Ovary (tissue), 3 donors: ENCODE measurements at regions not wholly inside any gene's neighbourhood (a gene's known extent, or its start where the extent isn't known, plus 50 kb on each side); places are given as distances from the start of the nearest gene placed in this dataset.

Source experiments
- EP300 ChIP-seq: sonication (generic); formaldehyde crosslinking; IDR thresholded peaks from one replicate; pipeline ENCODE4 v1.6.1; 2017; ENCODE audit warnings: antibody characterized with exemption
- POLR2A ChIP-seq: fragments of 450-650 bp; IDR thresholded peaks from one replicate; pipeline ENCODE4 v1.6.1; 2017; ENCODE audit warnings: antibody characterized with exemption, mild to moderate bottlenecking, moderate library complexity
- TF ChIP-seq, protein P1 (sequence below), 3 donors: fragments of 450-650 bp in 2 of 3; fragments of 200-600 bp in 1 of 3; IDR thresholded peaks; one replicate each; pipeline versions ENCODE4 v1.5.1 to v1.8.0; 2016 to 2022; ENCODE audit warnings: antibody characterized with exemption in 3 of 3, mild to moderate bottlenecking in 1 of 3
- donor health status: DM: no; HTN: no; CAD: no.

DNA sequence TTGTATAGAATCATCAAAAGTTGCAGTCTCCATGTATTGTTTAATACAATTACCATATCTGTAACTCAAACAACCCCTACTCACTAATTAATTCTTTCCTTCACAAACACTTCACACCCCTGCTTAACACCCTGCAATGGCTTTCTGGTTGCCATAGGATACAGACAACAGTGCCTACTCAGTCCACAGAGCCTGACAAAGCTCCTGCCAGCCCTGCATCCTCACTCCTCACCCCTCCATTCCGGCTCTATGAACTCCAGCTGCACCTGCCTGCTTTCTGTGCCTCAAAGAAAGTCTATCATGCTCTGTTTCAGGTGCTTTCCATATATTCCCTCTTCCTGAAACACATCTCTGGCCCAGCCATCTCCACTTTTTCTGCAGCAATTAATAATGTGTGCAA lies 253.4 kb downstream of the HACE1 start:
- TF ChIP-seq, protein P1, sequence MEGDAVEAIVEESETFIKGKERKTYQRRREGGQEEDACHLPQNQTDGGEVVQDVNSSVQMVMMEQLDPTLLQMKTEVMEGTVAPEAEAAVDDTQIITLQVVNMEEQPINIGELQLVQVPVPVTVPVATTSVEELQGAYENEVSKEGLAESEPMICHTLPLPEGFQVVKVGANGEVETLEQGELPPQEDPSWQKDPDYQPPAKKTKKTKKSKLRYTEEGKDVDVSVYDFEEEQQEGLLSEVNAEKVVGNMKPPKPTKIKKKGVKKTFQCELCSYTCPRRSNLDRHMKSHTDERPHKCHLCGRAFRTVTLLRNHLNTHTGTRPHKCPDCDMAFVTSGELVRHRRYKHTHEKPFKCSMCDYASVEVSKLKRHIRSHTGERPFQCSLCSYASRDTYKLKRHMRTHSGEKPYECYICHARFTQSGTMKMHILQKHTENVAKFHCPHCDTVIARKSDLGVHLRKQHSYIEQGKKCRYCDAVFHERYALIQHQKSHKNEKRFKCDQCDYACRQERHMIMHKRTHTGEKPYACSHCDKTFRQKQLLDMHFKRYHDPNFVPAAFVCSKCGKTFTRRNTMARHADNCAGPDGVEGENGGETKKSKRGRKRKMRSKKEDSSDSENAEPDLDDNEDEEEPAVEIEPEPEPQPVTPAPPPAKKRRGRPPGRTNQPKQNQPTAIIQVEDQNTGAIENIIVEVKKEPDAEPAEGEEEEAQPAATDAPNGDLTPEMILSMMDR (IDR thresholded peaks at IDR 0.05): no peak
- TF ChIP-seq EP300 (no peak), POLR2A (no peak)
